HG02588 (cell line): ENCODE measurements at regions not wholly inside any gene's neighbourhood (a gene's known extent, or its start where the extent isn't known, plus 50 kb on each side); places are given as distances from the start of the nearest gene placed in this dataset.

Experiments used
- ATAC-seq: cut with Tn5 transposase; IDR thresholded peaks from one replicate; pipeline ENCODE4 v1.9.1; 2021; ENCODE audit warnings: mild to moderate bottlenecking, moderate library complexity; ENCODE audit not compliant: unreplicated experiment

DNA sequence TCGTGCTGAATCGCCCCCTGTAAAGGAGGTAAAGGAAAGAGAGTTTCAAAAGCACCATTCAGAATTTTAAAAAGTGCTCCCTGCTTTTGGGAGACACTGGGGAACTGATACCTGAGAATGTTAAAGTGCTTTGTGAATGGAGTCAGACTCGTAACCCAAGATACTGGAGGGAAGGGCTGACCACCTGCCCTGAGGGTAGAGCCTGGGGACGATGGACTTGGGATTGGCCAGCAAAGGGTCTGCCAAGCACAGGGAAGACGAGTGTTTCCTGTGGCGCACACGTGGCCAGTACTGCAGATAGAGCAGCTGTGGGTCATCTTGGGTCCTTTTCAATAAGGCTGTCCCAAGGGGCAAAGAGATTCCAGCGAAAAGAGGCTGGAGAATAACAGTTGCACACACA is 1284.1 kb upstream of the AUTS2 start:
- ATAC-seq: no peak

DNA sequence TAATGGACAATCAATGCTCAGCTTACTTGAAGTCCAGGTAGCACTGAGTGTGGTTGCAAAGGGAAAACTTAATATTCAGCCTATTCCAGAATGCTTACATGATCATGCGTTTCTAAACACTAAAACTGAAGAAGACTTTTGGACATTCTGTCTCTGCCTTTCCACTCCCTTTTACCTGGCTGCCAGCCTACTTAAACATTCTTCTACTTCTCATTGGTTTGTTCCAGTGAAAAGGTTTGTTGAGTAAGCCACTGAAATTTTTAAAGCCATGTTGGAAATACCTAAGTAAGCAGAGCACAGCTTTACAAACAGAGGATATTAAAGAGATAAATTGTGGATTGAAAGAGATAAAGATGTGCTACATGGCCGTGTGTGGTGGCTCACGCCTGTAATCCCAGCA is 1280.8 kb upstream of the AUTS2 start:
- no peak for ATAC-seq

DNA sequence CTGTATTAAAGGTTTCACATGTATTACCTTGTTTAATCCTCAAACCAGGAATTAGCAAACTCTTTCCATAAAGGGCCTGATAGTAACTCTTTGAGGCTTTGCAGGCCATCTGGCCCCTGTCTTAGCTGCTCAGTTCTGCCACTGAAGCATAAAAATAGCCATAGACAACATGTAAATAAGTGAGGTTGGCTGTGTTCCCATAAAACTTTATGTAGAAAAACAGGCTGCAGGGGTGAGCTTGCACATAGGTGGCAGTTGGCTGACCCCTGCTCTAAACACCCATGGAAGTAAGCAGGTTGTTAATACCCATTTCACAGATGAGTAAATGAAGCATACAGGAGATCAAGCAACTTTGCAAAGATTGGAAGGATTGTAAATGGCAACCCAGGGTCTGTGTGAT is 1279.2 kb upstream of the AUTS2 start:
- ATAC-seq: no peak

DNA sequence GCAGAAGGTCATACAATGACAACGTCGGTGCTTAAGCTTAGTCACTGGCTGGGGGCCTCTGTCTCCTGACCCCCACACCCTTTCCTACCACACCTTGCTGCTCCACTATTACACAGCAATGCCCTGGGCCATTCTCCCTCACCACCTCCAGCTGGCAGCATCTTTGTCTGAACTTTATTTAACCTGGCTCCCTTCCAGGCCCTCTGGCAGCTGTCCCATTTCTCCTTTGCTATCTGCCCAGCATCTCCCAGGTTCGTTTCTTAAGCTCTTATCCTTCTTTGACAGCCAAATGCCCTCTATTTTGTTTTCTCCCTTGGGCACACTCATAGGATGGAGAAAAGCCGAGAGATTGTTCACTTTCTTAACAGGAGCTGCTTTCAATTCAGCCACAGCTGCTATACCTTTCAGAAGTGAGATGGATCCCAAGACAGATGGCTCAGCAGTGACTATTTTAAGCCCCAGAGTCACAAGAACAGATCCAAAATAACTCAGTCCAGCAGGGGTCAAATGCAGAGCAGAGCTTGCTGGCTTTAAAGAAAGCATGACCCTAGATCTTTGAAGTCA is 1277.1 kb upstream of the AUTS2 start:
- ATAC-seq: no peak

DNA sequence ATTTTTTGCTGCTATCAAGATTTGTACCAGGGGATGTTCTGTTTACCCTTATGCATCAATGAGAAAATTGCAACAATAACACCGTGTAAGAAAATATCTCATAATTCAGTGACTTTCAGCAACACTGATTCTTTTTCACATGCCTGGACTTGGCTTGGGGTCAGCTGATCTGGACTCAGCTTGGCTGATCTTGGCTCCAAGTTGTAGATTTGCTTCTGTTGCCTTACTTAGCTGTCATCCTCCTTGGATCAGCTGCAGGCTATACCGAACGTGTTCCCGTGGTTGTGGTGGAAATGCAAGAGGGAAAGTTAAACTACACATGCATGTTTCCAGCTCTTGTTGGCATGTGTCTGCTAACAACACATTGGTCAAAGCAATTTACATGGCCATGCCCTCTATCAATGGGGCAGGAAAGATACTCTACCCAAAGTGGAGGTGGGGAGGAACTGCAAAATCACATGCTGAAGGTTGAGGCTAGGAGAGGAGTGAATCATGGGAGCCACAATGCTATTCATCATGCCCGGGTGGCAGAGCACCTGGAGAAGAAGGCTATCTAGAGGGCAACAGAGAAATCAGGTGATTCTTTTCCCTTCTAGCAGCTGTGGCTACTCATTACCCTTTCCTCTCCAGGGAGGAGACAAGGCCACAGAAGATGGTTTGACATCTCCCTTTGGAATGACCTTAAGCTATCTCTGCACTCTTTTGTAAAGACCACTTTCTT is 1276.3 kb upstream of the AUTS2 start:
- ATAC-seq: no peak

DNA sequence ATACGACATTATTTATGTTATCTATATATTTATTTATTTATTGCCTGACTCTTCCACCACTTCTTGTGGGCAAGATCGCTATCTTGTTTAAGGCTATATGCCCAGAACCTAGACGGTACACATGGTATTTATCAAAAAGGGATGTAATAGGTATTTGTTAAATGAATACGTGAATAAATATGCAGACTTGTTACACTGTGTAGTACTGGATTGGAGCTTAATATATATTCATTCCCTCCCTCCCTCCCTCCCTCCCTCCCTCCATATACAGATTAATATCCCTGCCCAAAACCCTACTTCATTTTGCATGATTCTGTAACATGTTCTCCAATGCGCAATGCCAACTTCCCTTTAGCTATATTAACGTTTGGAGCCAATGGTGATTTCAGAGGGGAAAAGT is 1273.7 kb upstream of the AUTS2 start:
- no peak for ATAC-seq

DNA sequence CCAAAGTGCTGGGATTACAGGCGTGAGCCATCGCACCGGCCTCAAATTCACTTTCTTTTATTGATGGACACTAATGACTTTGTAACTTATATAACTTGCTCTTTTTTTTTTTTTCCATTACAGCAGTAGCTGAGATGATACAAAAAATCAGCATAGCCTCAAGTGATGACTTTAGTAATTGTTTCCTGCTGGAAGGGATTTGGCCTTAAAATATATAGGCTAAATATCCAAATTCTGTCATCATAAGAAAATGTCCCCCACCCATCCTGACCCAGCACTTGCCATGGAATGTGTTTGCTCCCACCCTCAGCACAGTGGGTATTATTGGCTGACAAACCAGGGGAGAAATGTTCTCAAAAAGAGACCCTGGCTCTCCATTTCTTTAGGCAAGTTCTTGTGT is 1264.1 kb upstream of the AUTS2 start:
- ATAC-seq: no peak

DNA sequence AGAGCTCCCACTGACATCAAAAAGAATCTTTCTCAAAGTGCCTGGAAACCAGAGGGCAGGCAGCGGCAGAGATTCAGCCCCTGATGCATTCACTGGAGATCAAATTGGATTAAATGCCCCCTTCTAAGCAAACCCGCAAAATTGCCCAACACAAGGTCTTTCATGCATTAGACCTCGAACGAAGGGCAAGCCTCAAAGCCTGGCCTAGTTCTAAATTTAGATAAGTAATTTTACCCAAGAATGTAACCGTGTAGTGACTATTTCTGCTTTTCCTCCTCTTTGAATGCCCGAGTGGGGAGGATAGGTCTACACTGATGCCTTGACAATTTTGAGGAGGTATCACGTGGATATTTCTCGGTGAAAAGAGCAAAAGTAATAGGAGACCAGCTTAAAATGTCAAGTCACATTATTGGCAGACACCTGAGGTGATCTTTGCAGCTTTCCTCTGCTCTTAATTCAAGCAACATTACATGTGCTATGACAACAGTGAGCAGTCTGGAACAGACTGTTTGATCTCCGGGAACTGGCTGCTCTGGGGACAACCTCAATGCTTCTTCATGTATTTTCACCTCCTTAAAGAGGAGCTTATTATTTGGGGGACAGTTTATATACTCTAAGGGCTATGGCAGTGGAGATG is 1263.5 kb upstream of the AUTS2 start:
- no peak for ATAC-seq

DNA sequence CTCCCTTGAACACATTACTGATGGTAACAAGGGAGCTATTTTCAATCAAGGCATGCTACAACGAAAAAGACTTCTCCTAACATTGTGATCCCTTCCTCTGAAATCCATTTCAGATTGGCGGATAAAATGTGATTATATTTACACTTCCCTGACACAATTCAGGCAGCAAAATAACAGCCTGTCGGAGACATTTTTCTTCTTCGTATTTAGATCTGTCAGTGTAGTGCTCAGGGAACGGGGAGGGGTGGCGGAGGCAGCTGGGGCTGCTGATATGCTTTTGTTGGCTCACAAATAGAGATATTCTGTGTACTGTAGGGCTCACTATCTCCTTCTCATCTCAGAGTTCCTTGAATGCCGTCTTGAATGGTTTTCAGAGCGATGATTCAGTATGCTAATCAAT is 1261.7 kb upstream of the AUTS2 start:
- ATAC-seq: no peak

DNA sequence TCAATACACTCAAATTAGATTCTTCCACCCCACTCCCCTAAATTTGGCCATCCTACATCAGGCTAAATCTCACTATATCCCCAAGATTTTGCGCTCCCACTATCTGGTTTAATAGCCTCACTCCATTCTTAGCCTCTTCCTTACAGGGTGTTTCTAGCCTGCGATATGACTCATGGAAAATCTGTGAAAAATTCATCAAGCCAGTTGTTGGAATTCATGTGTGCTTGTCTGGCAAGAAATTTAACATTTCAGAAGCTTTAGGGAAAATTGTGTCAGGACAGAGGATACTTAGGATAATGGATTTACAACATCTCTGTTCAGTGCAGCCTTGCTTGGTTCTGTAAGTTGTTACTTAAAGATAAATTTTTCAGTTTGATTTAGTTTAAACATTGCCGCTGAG is 1249.9 kb upstream of the AUTS2 start:
- no peak for ATAC-seq

DNA sequence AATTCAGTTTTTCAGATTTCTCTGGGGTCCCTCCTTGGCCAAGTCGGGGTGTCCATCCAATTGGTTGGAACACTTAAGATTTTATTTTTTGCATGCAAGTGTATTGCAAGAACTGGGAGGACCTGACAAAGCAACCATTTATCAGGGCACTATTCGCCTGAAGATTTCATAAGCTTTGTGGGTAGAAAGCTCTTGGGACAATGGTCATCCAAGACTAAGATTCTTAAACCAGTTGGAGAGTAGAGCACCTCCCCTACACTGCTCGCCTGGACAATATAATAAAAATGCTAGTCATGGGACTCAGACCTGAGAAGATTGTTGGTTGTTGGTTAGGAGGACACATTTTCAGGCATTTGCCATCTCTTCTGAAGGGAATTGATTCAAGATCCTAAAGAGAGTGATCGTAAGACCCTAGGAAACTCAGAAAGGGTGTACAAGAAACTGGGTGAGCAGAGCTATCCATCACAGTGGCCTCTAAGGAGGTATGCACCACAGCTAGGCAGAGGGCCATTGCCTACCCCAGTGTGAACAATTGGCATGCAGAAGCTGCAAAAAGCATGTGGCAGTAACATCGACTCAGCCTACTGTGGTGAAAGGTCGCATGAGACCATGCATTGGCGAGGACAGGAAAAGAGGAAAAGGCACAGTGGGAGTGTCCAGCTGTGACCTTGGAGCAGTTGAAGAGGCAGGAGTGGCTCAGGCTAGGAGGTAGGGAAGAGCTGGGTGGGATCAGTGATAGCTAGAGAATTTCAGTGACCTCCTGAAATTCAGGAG is 1235.3 kb upstream of the AUTS2 start:
- no peak for ATAC-seq

DNA sequence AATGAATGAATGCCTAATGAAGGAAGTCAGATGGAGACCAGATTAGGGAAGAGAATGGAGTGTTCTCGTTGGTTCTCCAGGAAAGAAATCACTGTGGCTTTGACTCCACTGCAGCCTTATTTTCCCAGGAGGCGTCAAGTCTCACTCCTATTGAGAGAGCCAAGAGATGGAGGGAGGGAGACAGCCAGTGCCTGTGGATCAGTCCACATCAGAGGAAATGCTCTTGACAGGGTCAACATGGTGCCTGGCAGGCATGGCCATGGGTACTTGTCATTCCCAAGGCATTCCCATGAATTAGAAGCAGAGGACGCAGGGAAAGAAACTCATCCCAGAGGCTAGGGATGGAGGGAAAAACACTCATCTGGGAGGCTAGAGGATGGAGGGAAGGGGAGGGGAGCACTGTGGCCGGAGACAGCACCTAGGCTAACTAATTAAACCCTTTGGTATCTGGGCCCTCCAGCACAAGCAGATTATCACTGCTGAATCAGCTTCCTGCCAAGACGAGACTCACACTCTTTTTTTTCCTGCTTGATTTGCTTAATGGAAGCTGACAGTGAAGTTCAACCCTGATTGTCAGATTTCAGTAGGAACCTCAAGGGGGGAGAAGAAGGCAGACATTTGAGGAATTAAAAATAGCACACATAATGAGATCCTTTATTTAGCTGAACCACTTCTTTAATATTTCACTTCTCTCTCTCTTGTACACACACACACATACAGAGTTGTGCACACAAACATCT is 1233.2 kb upstream of the AUTS2 start:
- no peak for ATAC-seq

DNA sequence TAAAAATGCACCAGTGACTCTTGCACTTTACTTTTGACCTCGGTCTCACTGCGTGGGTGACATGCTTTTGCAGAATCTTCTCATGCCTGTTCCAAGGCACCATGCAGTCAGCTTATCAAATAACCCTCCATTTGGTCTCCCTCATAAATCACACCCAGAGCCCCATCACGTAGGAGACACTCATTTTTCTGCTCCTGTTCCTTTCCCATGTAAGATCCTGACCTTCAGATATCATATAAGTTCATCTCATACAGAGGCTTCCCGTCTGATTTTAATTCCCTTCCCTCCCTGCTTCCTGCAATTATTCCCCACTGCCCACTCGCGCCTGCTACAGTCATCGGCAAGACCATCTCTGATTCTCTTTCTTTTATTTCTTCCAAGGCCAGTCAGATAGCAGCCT is 1226.3 kb upstream of the AUTS2 start:
- ATAC-seq: no peak

DNA sequence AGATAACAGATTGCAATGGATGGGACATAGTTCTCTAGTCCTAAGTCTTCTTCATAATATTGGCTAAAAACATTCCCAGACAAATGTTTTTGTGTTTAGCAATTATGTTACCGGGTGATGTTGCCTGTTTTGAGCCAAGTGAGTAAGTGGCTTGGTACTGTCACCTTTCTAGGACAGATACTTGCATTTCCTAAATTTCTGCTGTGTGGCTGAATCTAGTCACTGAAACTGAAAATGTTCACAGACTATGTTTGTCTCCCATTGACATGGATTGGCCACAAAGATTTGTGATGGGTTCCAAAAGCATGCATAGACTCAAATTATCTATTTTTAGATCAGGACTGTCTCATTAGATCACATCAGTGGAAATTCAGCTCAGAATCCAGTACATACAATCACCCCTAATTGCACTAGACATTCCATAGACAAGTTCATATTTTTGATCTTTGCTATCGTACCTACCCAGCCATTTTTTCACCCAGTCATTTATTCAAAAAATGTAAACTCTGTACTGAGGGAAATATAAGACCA is 1222.1 kb upstream of the AUTS2 start:
- no peak for ATAC-seq

DNA sequence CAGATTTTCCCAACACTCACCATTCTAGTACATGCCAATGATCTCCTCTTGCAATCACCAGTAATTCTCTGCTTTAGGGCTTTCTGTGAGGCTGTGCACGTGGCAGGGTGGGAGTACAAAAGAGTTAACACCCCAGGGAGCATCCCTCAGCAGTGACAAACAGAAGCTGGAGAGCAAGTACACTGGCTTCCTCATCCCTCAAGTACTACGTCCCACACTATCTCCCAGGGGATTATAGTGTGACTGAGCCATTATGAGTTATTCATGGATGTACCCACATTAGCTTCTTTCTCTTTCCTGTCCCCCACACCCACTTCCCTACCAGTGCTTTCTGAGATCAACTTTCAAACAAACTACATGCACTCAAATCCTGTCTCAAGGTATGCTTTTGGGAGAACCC is 1216.5 kb upstream of the AUTS2 start:
- no peak for ATAC-seq

DNA sequence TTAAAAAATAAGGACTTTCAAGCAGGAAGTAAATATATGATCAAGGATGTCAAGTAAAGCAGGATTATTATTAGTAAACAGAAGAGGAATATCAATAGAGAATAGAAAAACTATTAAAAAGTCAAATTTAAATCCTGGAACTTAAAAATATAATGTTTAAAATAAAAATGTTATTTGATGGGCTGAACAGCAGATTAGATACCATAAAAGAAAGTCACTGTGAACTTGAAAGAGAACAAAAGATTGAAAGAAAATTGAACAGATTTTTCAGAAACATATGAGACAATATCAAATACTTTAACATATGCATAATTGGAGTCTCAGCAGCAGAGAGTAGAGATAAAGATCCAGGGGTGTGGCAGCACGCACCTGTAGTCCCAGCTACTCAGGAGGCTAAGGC is 1213.7 kb upstream of the AUTS2 start:
- ATAC-seq: no peak

DNA sequence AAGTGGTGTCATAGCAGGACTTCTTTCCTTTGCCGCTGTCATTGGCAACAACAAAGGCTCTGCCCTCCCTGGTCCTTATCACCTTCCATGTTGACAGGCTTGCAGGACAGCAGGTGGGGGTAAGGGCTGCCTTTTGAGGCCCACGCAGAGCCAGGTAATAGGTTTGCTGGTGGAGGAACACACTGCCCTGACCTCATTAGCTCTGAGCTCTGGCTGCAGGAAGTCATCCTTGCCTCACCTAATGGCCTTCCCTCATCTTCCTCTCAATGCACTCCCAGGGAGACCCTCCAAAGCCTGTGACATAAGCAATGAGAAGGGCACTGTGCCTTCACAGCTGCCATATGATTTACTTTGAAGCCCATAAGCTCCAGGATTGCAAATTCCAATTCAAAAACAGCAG is 1205.2 kb upstream of the AUTS2 start:
- ATAC-seq: no peak

DNA sequence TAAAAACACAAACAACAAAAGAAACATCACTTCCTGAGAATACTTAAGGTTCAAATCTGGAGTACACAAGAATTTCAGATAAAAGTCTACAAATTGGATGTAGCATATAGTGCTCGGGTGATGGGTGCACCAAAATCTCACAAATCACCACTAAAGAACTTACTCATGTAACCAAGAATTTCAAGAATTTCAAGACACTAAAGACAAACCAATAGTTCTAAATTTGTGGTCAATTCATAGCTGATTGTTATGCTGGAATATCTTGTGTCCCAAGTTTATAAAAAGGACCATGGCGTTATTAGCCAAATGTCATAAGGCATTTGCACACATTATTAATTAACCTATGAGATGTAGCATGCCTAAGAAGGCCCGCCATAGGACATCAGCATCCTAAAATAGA is 1204.1 kb upstream of the AUTS2 start:
- no peak for ATAC-seq

DNA sequence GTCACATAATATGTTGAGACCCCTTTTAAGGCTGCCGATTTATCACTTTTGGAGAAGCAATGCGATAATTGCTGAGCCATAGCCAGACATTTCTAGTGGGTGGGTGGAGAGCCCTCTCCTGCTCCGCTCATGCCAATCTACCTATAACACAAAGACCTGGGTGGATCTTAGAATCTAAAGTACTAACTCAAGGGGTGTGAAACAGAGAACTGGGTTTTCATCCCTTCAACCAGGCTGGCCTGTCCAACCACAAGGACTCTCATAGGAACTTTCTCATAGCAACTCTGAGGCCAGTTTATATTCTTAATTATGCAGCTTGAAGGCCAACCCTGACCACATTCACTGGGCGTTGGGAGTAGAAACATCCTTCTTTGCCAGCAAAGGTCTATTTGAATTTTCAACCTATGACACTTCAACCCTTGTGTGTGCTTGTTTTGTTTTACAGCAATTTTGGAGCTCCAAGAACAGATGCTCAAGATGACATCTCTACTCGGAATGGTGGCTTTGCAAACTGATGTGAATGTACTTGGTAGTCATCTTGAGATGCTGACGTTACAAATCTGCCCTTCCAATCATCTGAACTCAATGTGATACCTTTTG is 1198.2 kb upstream of the AUTS2 start:
- ATAC-seq: no peak

DNA sequence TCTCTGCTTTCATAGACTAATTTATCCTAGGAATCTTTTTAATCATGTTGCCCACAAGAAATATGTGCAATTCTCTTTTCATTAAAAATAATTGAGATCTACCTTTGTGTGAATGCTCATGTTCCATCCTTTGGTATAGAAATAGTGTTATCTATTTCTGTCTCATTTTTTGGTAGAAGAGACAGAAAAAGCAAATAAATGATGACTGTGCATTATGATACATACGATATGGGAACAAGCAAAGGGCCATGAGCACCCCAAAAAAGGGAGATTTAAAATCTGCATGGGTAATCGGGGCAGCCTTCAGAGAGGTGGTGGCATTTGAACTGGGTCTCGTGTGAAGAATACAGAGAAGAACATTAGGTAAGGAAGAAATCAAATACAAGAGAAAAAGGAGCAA is 1197.5 kb upstream of the AUTS2 start:
- ATAC-seq: no peak

DNA sequence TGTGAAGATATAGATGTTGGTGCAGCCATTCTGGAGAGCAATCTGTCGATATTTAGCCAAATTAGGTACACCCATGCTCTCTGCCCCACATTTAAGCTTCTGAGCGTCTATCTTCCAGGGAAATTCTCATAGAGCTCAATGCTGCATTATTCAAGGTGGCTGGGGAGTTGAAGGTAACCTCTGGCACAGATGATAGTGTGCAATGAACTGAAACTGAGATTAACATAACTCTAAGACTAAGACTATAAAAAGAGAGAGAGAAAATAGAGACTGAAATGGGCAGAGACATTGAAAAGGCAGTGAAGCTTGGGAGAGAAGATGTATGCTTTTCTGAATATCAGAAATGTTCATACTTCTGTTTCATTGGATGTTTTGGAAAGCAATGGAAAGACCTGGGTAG is 1197.0 kb upstream of the AUTS2 start:
- no peak for ATAC-seq
